ENCODE measurements at regions not wholly inside any gene's neighbourhood (a gene's known extent, or its start where the extent isn't known, plus 50 kb on each side); places are given as distances from the start of the nearest gene placed in this dataset.
"Not testable (repeated sequence)": the region's sequence is repeated elsewhere in the genome, so short reads cannot be mapped to it uniquely, and the experiment has no call there.

- TF ChIP-seq, protein P1, sequence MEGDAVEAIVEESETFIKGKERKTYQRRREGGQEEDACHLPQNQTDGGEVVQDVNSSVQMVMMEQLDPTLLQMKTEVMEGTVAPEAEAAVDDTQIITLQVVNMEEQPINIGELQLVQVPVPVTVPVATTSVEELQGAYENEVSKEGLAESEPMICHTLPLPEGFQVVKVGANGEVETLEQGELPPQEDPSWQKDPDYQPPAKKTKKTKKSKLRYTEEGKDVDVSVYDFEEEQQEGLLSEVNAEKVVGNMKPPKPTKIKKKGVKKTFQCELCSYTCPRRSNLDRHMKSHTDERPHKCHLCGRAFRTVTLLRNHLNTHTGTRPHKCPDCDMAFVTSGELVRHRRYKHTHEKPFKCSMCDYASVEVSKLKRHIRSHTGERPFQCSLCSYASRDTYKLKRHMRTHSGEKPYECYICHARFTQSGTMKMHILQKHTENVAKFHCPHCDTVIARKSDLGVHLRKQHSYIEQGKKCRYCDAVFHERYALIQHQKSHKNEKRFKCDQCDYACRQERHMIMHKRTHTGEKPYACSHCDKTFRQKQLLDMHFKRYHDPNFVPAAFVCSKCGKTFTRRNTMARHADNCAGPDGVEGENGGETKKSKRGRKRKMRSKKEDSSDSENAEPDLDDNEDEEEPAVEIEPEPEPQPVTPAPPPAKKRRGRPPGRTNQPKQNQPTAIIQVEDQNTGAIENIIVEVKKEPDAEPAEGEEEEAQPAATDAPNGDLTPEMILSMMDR (IDR thresholded peaks at IDR 0.05): not testable (repeated sequence)
- TF ChIP-seq REST (IDR thresholded peaks at IDR 0.05; ENCODE audit: insufficient read depth in 1 of 2, low read depth in 2 of 2, low read length in 1 of 2); POLR2AphosphoS5 (IDR thresholded peaks at IDR 0.05; ENCODE audit: low read depth, low read length); SIN3A (IDR thresholded peaks at IDR 0.05; ENCODE audit: borderline replicate concordance, insufficient read depth, low read depth, low read length): not testable (repeated sequence)
Measured at GRCh38 chr13:44647560-44647959, 71.4 kb upstream of the TSC22D1 start.
